H9 (cell line): ENCODE measurements at regions not wholly inside any gene's neighbourhood (a gene's known extent, or its start where the extent isn't known, plus 50 kb on each side); places are given as distances from the start of the nearest gene placed in this dataset.

Experiments used
- DNase-seq: peaks from one replicate; pipeline ENCODE4 v3.0.0-alpha.2; 2017
- H2AFZ ChIP-seq: one replicate; pipeline ENCODE4 v1.6.1; 2013; ENCODE audit warnings: mild to moderate bottlenecking, low read length, control low read depth, moderate library complexity
- H2AK5ac ChIP-seq: 2 replicates; pipeline ENCODE4 v1.6.1; 2013; ENCODE audit warnings: low read length, control low read depth, mixed read lengths; ENCODE audit not compliant: insufficient read length
- H2BK120ac ChIP-seq: one replicate; pipeline ENCODE4 v1.6.1; 2013; ENCODE audit warnings: low read depth, mild to moderate bottlenecking, low read length, control low read depth, inconsistent platforms; ENCODE audit not compliant: poor library complexity, severe bottlenecking
- H2BK12ac ChIP-seq: 2 replicates; pipeline ENCODE4 v1.6.1; 2013; ENCODE audit warnings: low read length, control low read depth, mixed read lengths, low read depth; ENCODE audit not compliant: insufficient read length
- H2BK15ac ChIP-seq: 2 replicates; pipeline ENCODE4 v1.6.1; 2013; ENCODE audit warnings: low read depth, low read length, control low read depth
- H2BK20ac ChIP-seq: one replicate; pipeline ENCODE4 v1.6.1; 2013; ENCODE audit warnings: low read depth, mild to moderate bottlenecking, low read length, control low read depth, inconsistent platforms; ENCODE audit not compliant: poor library complexity, severe bottlenecking
- H2BK5ac ChIP-seq: 2 replicates; pipeline ENCODE4 v1.6.1; 2013; ENCODE audit warnings: low read length, control low read depth, mixed read lengths; ENCODE audit not compliant: insufficient read length
- H3K14ac ChIP-seq: 2 replicates; pipeline ENCODE4 v1.6.1; 2013; ENCODE audit warnings: low read length, control low read depth; ENCODE audit not compliant: insufficient read depth
- H3K18ac ChIP-seq: 2 replicates; pipeline ENCODE4 v1.6.1; 2013; ENCODE audit warnings: low read depth, mild to moderate bottlenecking, mixed read lengths, low read length, control low read depth; ENCODE audit not compliant: insufficient read length
- H3K23ac ChIP-seq: 2 replicates; pipeline ENCODE4 v1.6.1; 2013; ENCODE audit warnings: low read length, control low read depth, mixed read lengths, low read depth; ENCODE audit not compliant: insufficient read length
- H3K23me2 ChIP-seq: 2 replicates; pipeline ENCODE4 v1.6.1; 2013; ENCODE audit warnings: low read depth, mild to moderate bottlenecking, mixed read lengths, low read length, control low read depth; ENCODE audit not compliant: insufficient read length, poor library complexity, severe bottlenecking
- H3K27ac ChIP-seq: 2 replicates; pipeline ENCODE4 v1.5.1; 2013; ENCODE audit warnings: low read length, control low read depth, mixed read lengths, low read depth; ENCODE audit not compliant: insufficient read length
- H3K27me3 ChIP-seq: 2 replicates; pipeline ENCODE4 v1.6.1; 2013; ENCODE audit warnings: low read length, control low read depth, inconsistent platforms; ENCODE audit not compliant: insufficient read depth
- H3K4ac ChIP-seq: 2 replicates; pipeline ENCODE4 v1.6.1; 2013; ENCODE audit warnings: low read depth, mild to moderate bottlenecking, control low read depth, inconsistent platforms, low read length, moderate library complexity
- H3K4me1 ChIP-seq: 2 replicates; pipeline ENCODE4 v1.6.1; 2013; ENCODE audit warnings: low read length, control low read depth, inconsistent platforms; ENCODE audit not compliant: insufficient read depth
- H3K4me2 ChIP-seq: 2 replicates; pipeline ENCODE4 v1.6.1; 2013; ENCODE audit warnings: low read length, control low read depth, mixed read lengths; ENCODE audit not compliant: insufficient read length, insufficient read depth
- H3K56ac ChIP-seq: 2 replicates; pipeline ENCODE4 v1.6.1; 2013; ENCODE audit warnings: low read depth, mild to moderate bottlenecking, mixed read lengths, low read length, control low read depth; ENCODE audit not compliant: insufficient read length
- H3K79me1 ChIP-seq: 2 replicates; pipeline ENCODE4 v1.6.1; 2013; ENCODE audit warnings: low read depth, mild to moderate bottlenecking, moderate library complexity, low read length, control low read depth, inconsistent platforms; ENCODE audit not compliant: insufficient read depth, poor library complexity, severe bottlenecking
- H3K79me2 ChIP-seq: 2 replicates; pipeline ENCODE4 v1.6.1; 2013; ENCODE audit warnings: low read length, control low read depth, inconsistent platforms; ENCODE audit not compliant: insufficient read depth
- H3K9ac ChIP-seq: 2 replicates; pipeline ENCODE4 v1.6.1; 2013; ENCODE audit warnings: low read length, control low read depth, mixed read lengths; ENCODE audit not compliant: insufficient read length; ENCODE audit errors: extremely low read depth
- H3K9me3 ChIP-seq: one replicate; pipeline ENCODE4 v1.6.1; 2013; ENCODE audit warnings: low read depth, low read length, inconsistent platforms; ENCODE audit not compliant: control insufficient read depth
- H3T11ph ChIP-seq: one replicate; pipeline ENCODE4 v1.6.1; 2013; ENCODE audit warnings: mild to moderate bottlenecking, low read length, control low read depth, inconsistent platforms
- H4K20me1 ChIP-seq: one replicate; pipeline ENCODE4 v1.6.1; 2013; ENCODE audit not compliant: control insufficient read depth, insufficient read length, insufficient read depth
- H4K5ac ChIP-seq: 2 replicates; pipeline ENCODE4 v1.6.1; 2013; ENCODE audit warnings: low read depth, mild to moderate bottlenecking, mixed read lengths, low read length, control low read depth; ENCODE audit not compliant: insufficient read length
- H4K8ac ChIP-seq: replicated peaks from 2 replicates; pipeline ENCODE4 v1.6.1; 2013; ENCODE audit warnings: low read length, control low read depth, mixed read lengths, low read depth; ENCODE audit not compliant: insufficient read length
- H4K91ac ChIP-seq: 2 replicates; pipeline ENCODE4 v1.6.1; 2013; ENCODE audit warnings: low read depth, mild to moderate bottlenecking, moderate library complexity, mixed read lengths, low read length, control low read depth; ENCODE audit not compliant: insufficient read length
- H3K27ac Mint-ChIP-seq, 3 experiments: 2 replicates in 2 of 3; 3 replicates in 1 of 3; pipeline ENCODE4 v1.8.0; 2020 to 2021; ENCODE audit warnings: mixed read lengths in 3 of 3, mild to moderate bottlenecking in 1 of 3, moderate library complexity in 1 of 3
- H3K27me3 Mint-ChIP-seq: 2 replicates; pipeline ENCODE4 v1.8.0; 2021; ENCODE audit warnings: low read depth, mild to moderate bottlenecking, moderate library complexity, mixed read lengths
- H3K36me3 Mint-ChIP-seq, 3 experiments: 2 replicates in 2 of 3; 3 replicates in 1 of 3; pipeline ENCODE4 v1.8.0; 2020 to 2021; ENCODE audit warnings: low read depth in 3 of 3, mixed read lengths in 3 of 3; ENCODE audit not compliant: insufficient read depth in 1 of 3
- H3K4me1 Mint-ChIP-seq, 2 experiments: 2 replicates each; pipeline ENCODE4 v1.8.0; 2020; ENCODE audit warnings: mixed read lengths in 2 of 2
- H3K4me3 Mint-ChIP-seq, 2 experiments: 2 replicates in 1 of 2; 3 replicates in 1 of 2; pipeline ENCODE4 v1.8.0; 2020 to 2021; ENCODE audit warnings: mild to moderate bottlenecking in 2 of 2, mixed read lengths in 2 of 2, moderate library complexity in 1 of 2
- H3K9me3 Mint-ChIP-seq, 2 experiments: 2 replicates in 1 of 2; 3 replicates in 1 of 2; pipeline ENCODE4 v1.8.0; 2020; ENCODE audit warnings: mild to moderate bottlenecking in 2 of 2, mixed read lengths in 2 of 2, moderate library complexity in 1 of 2
- CTCF ChIP-seq: fragments of 200-600 bp; sonication (generic); conservative IDR thresholded peaks from 3 replicates; pipeline ENCODE4 v1.8.0; 2021; ENCODE audit warnings: antibody characterized with exemption, mild to moderate bottlenecking
- WGBS: extraction: QIAGEN DNeasy Blood & Tissue Kit; methylation state at CpG from one replicate; pipeline ENCODE4 v1.1.7; 2013; ENCODE audit warnings: missing lambda C conversion rate, low lambda C conversion rate, mixed read lengths; ENCODE audit not compliant: insufficient read length; ENCODE audit errors: extremely low coverage; 5-methylcytosine and 5-hydroxymethylcytosine counted together

- no peak overlapping the region for H3K4me3 Mint-ChIP-seq
- H3K27ac ChIP-seq, result no peak overlapping the region
- no peaks in the 10 kb centered on the region for H3K36me3 Mint-ChIP-seq
- H3K4me1 ChIP-seq, result no peaks in the 10 kb centered on the region
- H3K4me2 ChIP-seq, result no peak overlapping the region
- no peaks in the 10 kb centered on the region for H3K79me1 ChIP-seq
- no peak for TF ChIP-seq CTCF
- no CpG with 5 or more reads among the region's 1 CpG for WGBS
- no peak overlapping the region for H4K91ac ChIP-seq
- no peaks in the 10 kb centered on the region for H3K27me3 Mint-ChIP-seq
- H3K27me3 ChIP-seq, result no peaks in the 10 kb centered on the region
- no peak overlapping the region for H3T11ph ChIP-seq
- no peaks in the 10 kb centered on the region for H3K9me3 Mint-ChIP-seq
- H2BK12ac ChIP-seq, result no peak overlapping the region
- no peak overlapping the region for H2BK20ac ChIP-seq
- H3K9ac ChIP-seq, result no peak overlapping the region
- H2AK5ac ChIP-seq, result no peak overlapping the region
- H3K9me3 ChIP-seq, result no peaks in the 10 kb centered on the region
- no peak overlapping the region for H2BK15ac ChIP-seq
- H3K27ac Mint-ChIP-seq, result no peak overlapping the region
- no peaks in the 10 kb centered on the region for H4K20me1 ChIP-seq
- H3K23ac ChIP-seq, result no peak overlapping the region
- H3K4me1 Mint-ChIP-seq, result no peaks in the 10 kb centered on the region
- H3K14ac ChIP-seq, result no peak overlapping the region
- H2BK5ac ChIP-seq, result no peak overlapping the region
- H3K79me2 ChIP-seq, result no peaks in the 10 kb centered on the region
- no peak overlapping the region for H3K18ac ChIP-seq
- no peak overlapping the region for H3K4ac ChIP-seq
- H3K23me2 ChIP-seq, result no peaks in the 10 kb centered on the region
- H3K56ac ChIP-seq, result no peak overlapping the region
- H4K5ac ChIP-seq, result no peak overlapping the region
- no peak overlapping the region for H2AFZ ChIP-seq
- H4K8ac ChIP-seq, result no peak overlapping the region
- no peak overlapping the region for H2BK120ac ChIP-seq
- DNase-seq, result no peak
These were observed 336.5 kb upstream of the SLC39A10 start for GRCh38 chr2:195320413-195320973.
